HCT116 (cell line): ENCODE measurements at regions not wholly inside any gene's neighbourhood (a gene's known extent, or its start where the extent isn't known, plus 50 kb on each side); places are given as distances from the start of the nearest gene placed in this dataset.

Experiments used
- ATAC-seq: fragments of 200-7000 bp; cut with Tn5 transposase; 2 replicates; pipeline ENCODE4 v1.9.1; 2020; ENCODE audit warnings: mild to moderate bottlenecking, moderate library complexity
- BruUV-seq: library from RNA; stranded (reverse); fragments of 400-500 nt; replicated peaks from 2 replicates; lab custom pipeline; 2021; lab: Mats Ljungman, UMichigan
- CTCF ChIA-PET: fragments of 300-600 bp; sonication (Branson Sonifier 250); formaldehyde crosslinking; loops from one replicate; lab custom pipeline; 2021; ENCODE audit warnings: antibody characterized with exemption; lab: Charles Lee
- POLR2A ChIA-PET: fragments of 300-600, 350-600 bp; sonication (Branson Sonifier 250); formaldehyde crosslinking; loops from one replicate; lab custom pipeline; 2021; ENCODE audit warnings: antibody characterized with exemption; lab: Charles Lee
- RAD21 ChIA-PET, 2 experiments: fragments of 300-600 bp; sonication (Branson Sonifier 250); formaldehyde crosslinking; loops; one replicate each; lab custom pipeline; 2023; ENCODE audit warnings: low total read pairs in 2 of 2; ENCODE audit not compliant: uncharacterized antibody in 2 of 2, unreplicated experiment in 2 of 2, low non-redundant PET in 1 of 2; lab: Charles Lee
- DNase-seq: peaks from one replicate; pipeline ENCODE4 v3.0.0-alpha.2; 2010; ENCODE audit warnings: low read depth, low spot score
- H2AFZ ChIP-seq: fragments of 200-600 bp; shearing (Covaris generic), sonication (generic); 2 replicates; pipeline ENCODE4 v1.6.1; 2017; ENCODE audit warnings: low read depth, mixed run types, mixed read lengths, antibody characterized with exemption, low read length; ENCODE audit not compliant: poor library complexity, severe bottlenecking
- H3K27ac ChIP-seq: 2 replicates; pipeline ENCODE4 v1.5.1; 2012; ENCODE audit warnings: low read depth, low read length
- H3K27me3 ChIP-seq: fragments of 200-600 bp; sonication (generic); 2 replicates; pipeline ENCODE4 v1.6.1; 2016; ENCODE audit warnings: mixed run types, low read length, mixed read lengths; ENCODE audit not compliant: insufficient read depth
- H3K36me3 ChIP-seq, 2 experiments: fragments of 200-500 bp in 1 of 2; fragments of 200-600 bp in 1 of 2; sonication (Bioruptor generic) in 1 of 2; sonication (generic) in 1 of 2; 2 replicates each; pipeline versions ENCODE4 v1.5.1 to v1.6.1; 2014 to 2016; ENCODE audit warnings: low read length in 2 of 2, inconsistent platforms in 1 of 2, mixed read lengths in 1 of 2, mixed run types in 1 of 2; ENCODE audit not compliant: insufficient read depth in 2 of 2, control insufficient read depth in 1 of 2
- H3K4me1 ChIP-seq, 2 experiments: fragments of 200-600 bp in 1 of 2; sonication (generic) in 1 of 2; 2 replicates each; pipeline versions ENCODE4 v1.5.1 to v1.6.1; 2012 to 2017; ENCODE audit warnings: low read length in 2 of 2, inconsistent platforms in 1 of 2, mild to moderate bottlenecking in 1 of 2, mixed read lengths in 1 of 2, mixed run types in 1 of 2, moderate library complexity in 1 of 2; ENCODE audit not compliant: insufficient read depth in 2 of 2, control insufficient read depth in 1 of 2
- H3K4me2 ChIP-seq: fragments of 200-600 bp; sonication (generic); 2 replicates; pipeline ENCODE4 v1.6.1; 2017; ENCODE audit warnings: mixed run types, low read length, mixed read lengths
- H3K4me3 ChIP-seq, 2 experiments: fragments of 200-600 bp in 1 of 2; sonication (generic) in 1 of 2; replicated peaks in 1 of 2; 2 replicates each; pipeline ENCODE4 v1.5.1; 2011 to 2016; ENCODE audit warnings: low read length in 2 of 2, control low read depth in 1 of 2, low read depth in 1 of 2, mild to moderate bottlenecking in 1 of 2, mixed read lengths in 1 of 2, mixed run types in 1 of 2
- H3K79me2 ChIP-seq: fragments of 200-600 bp; sonication (generic); 2 replicates; pipeline ENCODE4 v1.6.1; 2017; ENCODE audit warnings: mild to moderate bottlenecking, mixed run types, low read length, moderate library complexity, mixed read lengths; ENCODE audit not compliant: insufficient read depth
- H3K9ac ChIP-seq: fragments of 200-600 bp; sonication (generic); 2 replicates; pipeline ENCODE4 v1.6.1; 2016; ENCODE audit warnings: low read length, mixed read lengths
- H3K9me2 ChIP-seq: fragments of 200-600 bp; sonication (generic), shearing (Covaris generic); 2 replicates; pipeline ENCODE4 v1.6.1; 2017; ENCODE audit warnings: mixed run types, mild to moderate bottlenecking, moderate library complexity; ENCODE audit not compliant: insufficient read depth
- H3K9me3 ChIP-seq, 2 experiments: fragments of 200-500 bp in 1 of 2; fragments of 200-600 bp in 1 of 2; sonication (Bioruptor generic) in 1 of 2; sonication (generic) in 1 of 2; 2 replicates each; pipeline ENCODE4 v1.6.1; 2014 to 2017; ENCODE audit warnings: low read length in 2 of 2, mixed read lengths in 2 of 2, inconsistent platforms in 1 of 2, low read depth in 1 of 2, mild to moderate bottlenecking in 1 of 2, mixed run types in 1 of 2, moderate library complexity in 1 of 2; ENCODE audit not compliant: control insufficient read depth in 1 of 2, insufficient read depth in 1 of 2
- H4K20me1 ChIP-seq: fragments of 200-600 bp; sonication (generic), shearing (Covaris generic); 2 replicates; pipeline ENCODE4 v1.6.1; 2017; ENCODE audit warnings: mixed run types, mild to moderate bottlenecking, moderate library complexity; ENCODE audit not compliant: insufficient read depth
- EZH2phosphoT487 ChIP-seq: fragments of 200-600 bp; IDR thresholded peaks from 2 replicates; pipeline ENCODE4 v1.6.1; 2018; ENCODE audit warnings: antibody characterized with exemption, borderline replicate concordance
- JUND ChIP-seq: IDR thresholded peaks from 2 replicates; pipeline ENCODE4 v1.6.1; 2012
- POLR2A ChIP-seq: IDR thresholded peaks from 2 replicates; pipeline ENCODE4 v1.7.0; 2011; ENCODE audit warnings: borderline replicate concordance; ENCODE audit not compliant: insufficient read depth, insufficient read length; ENCODE audit errors: extremely low read depth
- POLR2AphosphoS5 ChIP-seq: IDR thresholded peaks from 2 replicates; pipeline ENCODE4 v1.6.1; 2011; ENCODE audit warnings: mild to moderate bottlenecking, low read depth, low read length, moderate library complexity
- RAD21 ChIP-seq: IDR thresholded peaks from 2 replicates; pipeline ENCODE4 v1.6.1; 2012; ENCODE audit warnings: low read depth, mild to moderate bottlenecking
- SIN3A ChIP-seq: IDR thresholded peaks from 2 replicates; pipeline ENCODE4 v1.6.1; 2012; ENCODE audit warnings: low read depth
- SP1 ChIP-seq: IDR thresholded peaks from 2 replicates; pipeline ENCODE4 v1.6.1; 2012; ENCODE audit warnings: low read depth
- SRF ChIP-seq: IDR thresholded peaks from 2 replicates; pipeline ENCODE4 v1.6.1; 2012; ENCODE audit warnings: low read depth
- TCF7L2 ChIP-seq: IDR thresholded peaks from 2 replicates; pipeline ENCODE4 v1.7.0; 2011; ENCODE audit warnings: borderline replicate concordance, inconsistent platforms; ENCODE audit not compliant: insufficient read depth, insufficient read length; ENCODE audit errors: extremely low read depth
- YY1 ChIP-seq: IDR thresholded peaks from 2 replicates; pipeline ENCODE4 v1.6.1; 2011; ENCODE audit warnings: low read length, low read depth, moderate library complexity, mild to moderate bottlenecking; ENCODE audit not compliant: insufficient replicate concordance; ENCODE audit errors: extremely low read depth
- ZFX ChIP-seq: fragments of 450-650 bp; IDR thresholded peaks from 2 replicates; pipeline ENCODE4 v1.6.1; 2017
- ZNF274 ChIP-seq: fragments of 200-500 bp; sonication (Bioruptor generic); IDR thresholded peaks from 2 replicates; pipeline ENCODE4 v1.6.1; 2014; ENCODE audit warnings: mild to moderate bottlenecking, low read depth, low read length, inconsistent platforms
- intact Hi-C: fragments of 100-400 bp; cut with micrococcal nuclease; formaldehyde crosslinking; loops from 2 replicates; pipeline ENCODE4 v1.10.0; 2022
- TF ChIP-seq, protein P1 (sequence below), 3 experiments: fragments of 200-600 bp in 1 of 3; sonication (generic) in 1 of 3; IDR thresholded peaks in 2 of 3; conservative IDR thresholded peaks in 1 of 3; 2 replicates each; pipeline ENCODE4 v1.5.1; 2012 to 2017; ENCODE audit warnings: low read depth in 2 of 3, low read length in 2 of 3, antibody characterized with exemption in 1 of 3, borderline replicate concordance in 1 of 3, control low read depth in 1 of 3, mild to moderate bottlenecking in 1 of 3, mixed read lengths in 1 of 3, mixed run types in 1 of 3, moderate library complexity in 1 of 3; ENCODE audit not compliant: insufficient read depth in 1 of 3
- TF ChIP-seq, protein P2 (sequence below): IDR thresholded peaks from 2 replicates; pipeline ENCODE4 v1.6.1; 2012
- TF ChIP-seq, protein P3 (sequence below): IDR thresholded peaks from 2 replicates; pipeline ENCODE4 v1.6.1; 2012

DNA sequence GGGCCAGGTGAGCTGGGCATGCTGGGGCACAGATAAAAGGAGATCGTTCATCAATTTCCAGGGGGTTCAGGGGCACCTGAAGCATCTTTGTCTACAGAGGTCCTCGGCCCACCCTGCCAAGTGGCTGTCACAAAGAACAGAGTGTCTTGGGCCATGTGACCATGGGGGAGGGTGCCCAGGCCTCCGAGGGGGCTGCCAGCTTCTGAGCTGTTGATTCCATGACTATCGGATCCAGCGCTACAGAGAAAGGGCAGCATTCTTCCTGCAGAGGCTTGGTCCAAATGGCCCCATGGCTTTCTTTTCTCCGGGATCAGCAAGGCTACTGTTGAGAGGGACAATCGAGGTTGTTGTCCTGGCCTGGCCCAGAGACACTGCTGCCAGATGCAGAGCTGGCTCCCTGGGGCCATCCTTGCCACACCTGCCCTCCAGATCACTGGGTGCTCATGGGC, 289.2 kb downstream of the ZSWIM6 start:
- no TSS peak for BruUV-seq
- POLR2A ChIA-PET: no interaction called here
- no peaks in the 10 kb centered on the region for H3K9me3 ChIP-seq
- no peak overlapping the region for H3K4me2 ChIP-seq
- H3K27ac ChIP-seq: no peak overlapping the region
- H4K20me1 ChIP-seq: no peaks in the 10 kb centered on the region
- H3K36me3 ChIP-seq: no peaks in the 10 kb centered on the region
- no peaks in the 10 kb centered on the region for H3K9me2 ChIP-seq
- H3K79me2 ChIP-seq: no peaks in the 10 kb centered on the region
- no peak overlapping the region for H3K4me3 ChIP-seq
- no peaks in the 10 kb centered on the region for H3K27me3 ChIP-seq
- TF ChIP-seq SRF: no peak
- TF ChIP-seq POLR2AphosphoS5: no peak
- intact Hi-C loops: no loop called here
- no peak for ATAC-seq
- RAD21 ChIA-PET: no interaction called here
- no peaks in the 10 kb centered on the region for H3K4me1 ChIP-seq
- no peak for DNase-seq
- no peak overlapping the region for H2AFZ ChIP-seq
- H3K9ac ChIP-seq: no peak overlapping the region
- CTCF ChIA-PET: interaction anchor here (1.1 kb wide), 1 partner anchor 290 kb away, joined by 3 read pairs; no protein-coding TSS in a partner anchor

DNA sequence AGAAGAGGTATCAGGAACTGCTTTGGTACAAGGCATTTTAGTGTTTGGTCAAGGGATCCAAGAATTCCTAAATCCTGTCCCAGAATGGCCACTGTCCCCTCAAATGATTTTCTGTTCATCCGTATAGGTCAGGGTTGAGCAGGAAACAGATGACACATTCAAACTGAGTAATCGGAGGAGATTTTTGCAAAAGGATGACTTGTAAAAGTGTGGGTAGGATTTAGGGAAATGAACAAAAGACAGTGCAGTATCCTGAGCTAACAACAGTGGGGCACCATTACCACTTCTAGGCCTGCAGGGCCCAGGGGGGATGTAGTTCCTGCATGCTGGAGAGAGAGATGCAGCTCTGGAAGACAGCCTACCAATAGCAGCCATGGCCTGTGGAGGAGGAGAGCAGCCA, 290.1 kb downstream of the ZSWIM6 start:
- Histone ChIP-seq H3K9me2 (no peaks in the 10 kb centered on the region), H3K27ac (no peak overlapping the region), H2AFZ (no peak overlapping the region), H3K9ac (no peak overlapping the region), H3K4me1 (no peaks in the 10 kb centered on the region), H3K27me3 (no peaks in the 10 kb centered on the region), H4K20me1 (no peaks in the 10 kb centered on the region), H3K4me2 (no peak overlapping the region), H3K4me3 (no peak overlapping the region), H3K9me3 (no peaks in the 10 kb centered on the region), H3K36me3 (no peaks in the 10 kb centered on the region), H3K79me2 (no peaks in the 10 kb centered on the region)
- DNase-seq (no peak), ATAC-seq (no peak)
- no peak for TF ChIP-seq POLR2AphosphoS5
- TF ChIP-seq, protein P1, sequence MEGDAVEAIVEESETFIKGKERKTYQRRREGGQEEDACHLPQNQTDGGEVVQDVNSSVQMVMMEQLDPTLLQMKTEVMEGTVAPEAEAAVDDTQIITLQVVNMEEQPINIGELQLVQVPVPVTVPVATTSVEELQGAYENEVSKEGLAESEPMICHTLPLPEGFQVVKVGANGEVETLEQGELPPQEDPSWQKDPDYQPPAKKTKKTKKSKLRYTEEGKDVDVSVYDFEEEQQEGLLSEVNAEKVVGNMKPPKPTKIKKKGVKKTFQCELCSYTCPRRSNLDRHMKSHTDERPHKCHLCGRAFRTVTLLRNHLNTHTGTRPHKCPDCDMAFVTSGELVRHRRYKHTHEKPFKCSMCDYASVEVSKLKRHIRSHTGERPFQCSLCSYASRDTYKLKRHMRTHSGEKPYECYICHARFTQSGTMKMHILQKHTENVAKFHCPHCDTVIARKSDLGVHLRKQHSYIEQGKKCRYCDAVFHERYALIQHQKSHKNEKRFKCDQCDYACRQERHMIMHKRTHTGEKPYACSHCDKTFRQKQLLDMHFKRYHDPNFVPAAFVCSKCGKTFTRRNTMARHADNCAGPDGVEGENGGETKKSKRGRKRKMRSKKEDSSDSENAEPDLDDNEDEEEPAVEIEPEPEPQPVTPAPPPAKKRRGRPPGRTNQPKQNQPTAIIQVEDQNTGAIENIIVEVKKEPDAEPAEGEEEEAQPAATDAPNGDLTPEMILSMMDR (IDR thresholded peaks at IDR 0.05 in 2 of 3, conservative IDR thresholded peaks at IDR 0.05 in 1 of 3; ENCODE audit: borderline replicate concordance in 1 of 3, insufficient read depth in 1 of 3, low read depth in 2 of 3, low read length in 2 of 3): no peak
- TF ChIP-seq YY1: no peak
- TF ChIP-seq TCF7L2: no peak
- TF ChIP-seq POLR2A: no peak
- no peak for TF ChIP-seq SIN3A
- no peak for TF ChIP-seq JUND
- TF ChIP-seq EZH2phosphoT487: no peak
- TF ChIP-seq, protein P2, sequence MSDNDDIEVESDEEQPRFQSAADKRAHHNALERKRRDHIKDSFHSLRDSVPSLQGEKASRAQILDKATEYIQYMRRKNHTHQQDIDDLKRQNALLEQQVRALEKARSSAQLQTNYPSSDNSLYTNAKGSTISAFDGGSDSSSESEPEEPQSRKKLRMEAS: no peak
- TF ChIP-seq ZFX: no peak
- TF ChIP-seq ZNF274: no peak
- no peak for TF ChIP-seq RAD21
- no peak for TF ChIP-seq SP1
- TF ChIP-seq, protein P3, sequence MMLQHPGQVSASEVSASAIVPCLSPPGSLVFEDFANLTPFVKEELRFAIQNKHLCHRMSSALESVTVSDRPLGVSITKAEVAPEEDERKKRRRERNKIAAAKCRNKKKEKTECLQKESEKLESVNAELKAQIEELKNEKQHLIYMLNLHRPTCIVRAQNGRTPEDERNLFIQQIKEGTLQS: no peak
- ChIA-PET CTCF (no interaction called here), POLR2A (no interaction called here), RAD21 (no interaction called here)
- intact Hi-C loops: no loop called here
- no TSS peak for BruUV-seq
